BLaER1 treated with 17β-estradiol and CSF1 and Interleukin-3, amounts not matched to agents 10 nM and 100 nM (cell line): ENCODE measurements at regions not wholly inside any gene's neighbourhood (a gene's known extent, or its start where the extent isn't known, plus 50 kb on each side); places are given as distances from the start of the nearest gene placed in this dataset.
"Not testable (repeated sequence)": the region's sequence is repeated elsewhere in the genome, so short reads cannot be mapped to it uniquely, and the experiment has no call there.

Source experiments
- H3K27ac ChIP-seq, 11 experiments: shearing (Covaris generic); formaldehyde crosslinking; 2 replicates each; pipeline ENCODE4 v1.8.1; 2022
- H3K27me3 ChIP-seq, 11 experiments: shearing (Covaris generic); formaldehyde crosslinking; 2 replicates each; pipeline ENCODE4 v1.8.1; 2022
- H3K36me3 ChIP-seq, 11 experiments: shearing (Covaris generic); formaldehyde crosslinking; 2 replicates each; pipeline ENCODE4 v1.8.1; 2022
- H3K4me1 ChIP-seq, 10 experiments: shearing (Covaris generic); formaldehyde crosslinking; 2 replicates each; pipeline ENCODE4 v1.8.1; 2022
- H3K4me2 ChIP-seq, 11 experiments: shearing (Covaris generic); formaldehyde crosslinking; 2 replicates each; pipeline ENCODE4 v1.8.1; 2022
- H3K4me3 ChIP-seq, 10 experiments: shearing (Covaris generic); formaldehyde crosslinking; 2 replicates each; pipeline ENCODE4 v1.8.1; 2022
- H3K9ac ChIP-seq, 11 experiments: shearing (Covaris generic); formaldehyde crosslinking; 2 replicates each; pipeline ENCODE4 v1.8.1; 2022
- H3K9me3 ChIP-seq, 11 experiments: shearing (Covaris generic); formaldehyde crosslinking; replicated peaks in 1 of 11; 2 replicates each; pipeline ENCODE4 v1.8.1; 2022
- H4K20me1 ChIP-seq, 11 experiments: shearing (Covaris generic); formaldehyde crosslinking; 2 replicates each; pipeline ENCODE4 v1.8.1; 2022
- Cebpa-rat ChIP-seq, 11 experiments: shearing (Covaris generic); IDR thresholded peaks; 2 replicates each; pipeline ENCODE4 v1.8.1; 2022

DNA sequence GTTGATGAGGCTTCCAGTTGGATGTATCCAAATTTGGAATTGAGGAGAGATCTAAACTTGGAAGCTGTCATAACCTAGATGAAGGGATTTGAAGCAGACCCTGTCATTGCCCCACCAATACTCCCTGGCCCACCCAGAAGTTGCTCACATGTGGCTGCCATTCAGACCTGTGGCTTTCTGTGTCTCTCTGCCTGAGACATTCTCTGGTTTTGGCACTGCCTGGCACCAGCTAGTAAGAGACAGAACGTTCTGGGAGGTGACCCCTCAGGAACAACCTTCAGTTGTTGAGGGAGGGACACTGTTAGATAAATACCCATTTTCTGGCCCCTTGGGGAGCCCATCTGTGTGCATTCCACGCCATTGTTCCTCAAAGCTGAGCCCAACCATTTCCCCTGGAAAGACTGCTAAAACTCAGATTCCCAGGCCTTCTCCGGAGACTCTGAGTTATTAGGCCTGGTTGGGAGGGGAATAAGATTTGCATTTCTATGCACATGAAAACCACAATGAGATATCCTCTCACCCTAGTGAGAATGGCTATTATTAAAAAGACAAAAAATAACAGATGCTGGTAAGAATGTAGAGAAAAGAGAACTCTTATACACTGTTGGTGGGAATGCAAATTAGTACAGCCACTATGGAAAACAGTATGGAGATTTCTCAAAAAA is 290.4 kb downstream of the TSHZ3 start:
- no peak overlapping the region for H3K9ac ChIP-seq
- no peak for TF ChIP-seq Cebpa-rat (IDR thresholded peaks at IDR 0.05)
- no peaks in the 10 kb centered on the region for H4K20me1 ChIP-seq
- H3K27ac ChIP-seq, result no peak overlapping the region
- no peaks in the 10 kb centered on the region for H3K27me3 ChIP-seq
- H3K9me3 ChIP-seq, result peaks cover 8 to 20% (median 13%) of the 10 kb centered on the region in 11 experiments; a peak in 21 of 22 replicates
- H3K4me3 ChIP-seq, result no peak overlapping the region
- no peak overlapping the region for H3K4me2 ChIP-seq
- no peaks in the 10 kb centered on the region for H3K36me3 ChIP-seq
- peaks cover 0 to 7% (median 2%) of the 10 kb centered on the region in 10 experiments; a peak in 5 of 20 replicates for H3K4me1 ChIP-seq

- H3K9me3 ChIP-seq, result peaks cover 8 to 21% (median 13%) of the 10 kb centered on the region in 11 experiments; a peak in 21 of 22 replicates
- no peaks in the 10 kb centered on the region for H3K36me3 ChIP-seq
- H4K20me1 ChIP-seq, result no peaks in the 10 kb centered on the region
- no peak overlapping the region for H3K4me3 ChIP-seq
- no peak overlapping the region for H3K9ac ChIP-seq
- H3K4me2 ChIP-seq, result peak overlapping the region in 6 of 11 experiments; percentile 5 to 32 (median 15); a peak in 7 of 22 replicates
- H3K27ac ChIP-seq, result no peak overlapping the region
- H3K4me1 ChIP-seq, result peaks cover 0 to 7% (median 2%) of the 10 kb centered on the region in 10 experiments; a peak in 5 of 20 replicates
- TF ChIP-seq Cebpa-rat (IDR thresholded peaks at IDR 0.05), result no peak
- no peaks in the 10 kb centered on the region for H3K27me3 ChIP-seq
These were observed 291.8 kb downstream of the TSHZ3 start for GRCh38 chr19:31057476-31057875.

DNA sequence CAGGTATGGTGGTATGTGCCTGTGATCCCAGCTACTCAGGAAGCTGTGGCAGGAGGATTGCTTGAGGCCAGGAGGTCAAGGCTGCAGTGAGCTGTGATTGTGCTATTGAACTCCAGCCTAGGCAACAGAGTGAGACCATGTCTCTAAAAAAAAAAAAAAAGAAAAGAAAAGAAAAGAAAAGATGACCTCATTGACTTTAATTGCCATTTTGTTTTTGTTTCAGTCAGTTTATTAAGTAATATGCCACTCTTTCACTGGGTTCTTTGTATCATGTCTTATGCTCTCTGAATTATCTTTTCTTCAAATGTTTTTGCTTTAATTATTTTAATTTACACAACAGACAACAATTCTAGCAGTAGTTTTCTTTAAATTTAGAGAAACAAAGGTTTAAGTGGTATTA is 293.8 kb downstream of the TSHZ3 start:
- H3K36me3 ChIP-seq, result no peaks in the 10 kb centered on the region
- peaks cover 5 to 18% (median 6%) of the 10 kb centered on the region in 11 experiments; a peak in 21 of 22 replicates for H3K9me3 ChIP-seq
- no peak overlapping the region for H3K9ac ChIP-seq
- H3K27me3 ChIP-seq, result no peaks in the 10 kb centered on the region
- H3K4me2 ChIP-seq, result no peak overlapping the region
- TF ChIP-seq Cebpa-rat (IDR thresholded peaks at IDR 0.05), result no peak
- H3K4me1 ChIP-seq, result peaks cover 0 to 7% (median 2%) of the 10 kb centered on the region in 10 experiments; a peak in 5 of 20 replicates
- H4K20me1 ChIP-seq, result no peaks in the 10 kb centered on the region
- H3K27ac ChIP-seq, result no peak overlapping the region
- no peak overlapping the region for H3K4me3 ChIP-seq

GRCh38 chr19:31054430-31054829 is 294.8 kb downstream of the TSHZ3 start:
- H3K4me2 ChIP-seq, result no peak overlapping the region
- no peaks in the 10 kb centered on the region for H3K36me3 ChIP-seq
- no peak overlapping the region for H3K9ac ChIP-seq
- H3K9me3 ChIP-seq, result peaks cover 0 to 10% (median 0%) of the 10 kb centered on the region in 11 experiments; a peak in 8 of 22 replicates
- H4K20me1 ChIP-seq, result no peaks in the 10 kb centered on the region
- TF ChIP-seq Cebpa-rat (IDR thresholded peaks at IDR 0.05), result no peak
- peaks cover 0 to 7% (median 2%) of the 10 kb centered on the region in 10 experiments; a peak in 5 of 20 replicates for H3K4me1 ChIP-seq
- H3K27ac ChIP-seq, result no peak overlapping the region
- no peak overlapping the region for H3K4me3 ChIP-seq
- no peaks in the 10 kb centered on the region for H3K27me3 ChIP-seq

GRCh38 chr19:31049431-31049830 is 299.8 kb downstream of the TSHZ3 start:
- no peaks in the 10 kb centered on the region for H3K27me3 ChIP-seq
- H4K20me1 ChIP-seq, result no peaks in the 10 kb centered on the region
- H3K9me3 ChIP-seq, result peaks cover 0 to 7% (median 0%) of the 10 kb centered on the region in 11 experiments; a peak in 6 of 22 replicates
- no peak overlapping the region for H3K27ac ChIP-seq
- H3K36me3 ChIP-seq, result no peaks in the 10 kb centered on the region
- H3K4me2 ChIP-seq, result no peak overlapping the region
- H3K9ac ChIP-seq, result no peak overlapping the region
- TF ChIP-seq Cebpa-rat (IDR thresholded peaks at IDR 0.05), result no peak
- no peaks in the 10 kb centered on the region for H3K4me1 ChIP-seq
- H3K4me3 ChIP-seq, result no peak overlapping the region

GRCh38 chr19:31046024-31046423 is 303.2 kb downstream of the TSHZ3 start:
- H3K27me3 ChIP-seq, result no peaks in the 10 kb centered on the region

DNA sequence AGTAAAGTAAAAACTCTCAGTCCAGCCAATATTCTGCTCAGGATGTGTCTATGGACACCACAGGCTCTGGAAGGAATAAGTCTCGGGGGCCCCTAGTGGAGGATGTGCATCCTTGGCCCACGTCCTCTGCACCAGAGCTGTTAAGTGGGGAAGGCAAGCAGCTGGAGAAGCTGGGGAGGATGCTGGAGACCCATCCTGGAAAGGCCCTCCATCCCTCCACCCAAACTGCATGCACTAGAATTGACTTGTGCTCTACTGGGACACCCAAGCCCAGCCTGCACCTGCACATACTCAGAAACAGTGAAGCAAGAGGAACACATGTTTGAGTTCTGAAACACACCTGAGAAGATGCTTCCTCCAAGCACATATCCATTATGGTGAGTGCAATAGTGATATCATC is 307.8 kb downstream of the TSHZ3 start:
- Histone ChIP-seq H3K9ac (no peak overlapping the region), H3K4me2 (no peak overlapping the region), H3K4me1 (no peaks in the 10 kb centered on the region), H3K36me3 (no peaks in the 10 kb centered on the region), H4K20me1 (no peaks in the 10 kb centered on the region), H3K27ac (no peak overlapping the region), H3K27me3 (no peaks in the 10 kb centered on the region), H3K9me3 (no peaks in the 10 kb centered on the region; a peak in 1 of 22 replicates), H3K4me3 (no peak overlapping the region)
- TF ChIP-seq Cebpa-rat (IDR thresholded peaks at IDR 0.05), result no peak

More at GRCh38 chr19:31046024-31046423, 303.2 kb downstream of the TSHZ3 start:
- Histone ChIP-seq H3K9ac (no peak overlapping the region), H3K4me2 (no peak overlapping the region), H3K4me1 (no peaks in the 10 kb centered on the region), H3K9me3 (no peaks in the 10 kb centered on the region; a peak in 1 of 22 replicates), H3K36me3 (no peaks in the 10 kb centered on the region), H3K4me3 (no peak overlapping the region), H3K27ac (no peak overlapping the region), H4K20me1 (no peaks in the 10 kb centered on the region)
- no peak for TF ChIP-seq Cebpa-rat (IDR thresholded peaks at IDR 0.05)

DNA sequence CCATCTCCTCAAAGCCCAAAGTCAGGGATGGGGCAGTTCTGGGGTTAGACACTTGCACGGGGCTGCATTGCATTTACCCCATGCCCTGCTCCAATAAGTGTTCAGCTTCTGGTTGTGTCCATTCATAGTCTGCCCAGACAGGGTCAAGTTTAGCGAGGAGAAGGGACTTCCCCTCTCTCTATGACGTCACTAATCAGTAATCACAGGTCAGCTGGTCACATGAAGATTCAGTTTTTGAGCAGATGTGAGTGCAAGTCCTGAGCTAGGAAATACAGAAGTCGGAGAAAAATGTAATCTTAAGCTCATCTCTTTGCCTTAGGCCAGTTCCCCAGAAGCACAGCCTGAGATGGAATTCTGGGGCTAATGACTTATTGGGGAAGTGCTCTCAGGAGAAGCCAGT is 310.1 kb downstream of the TSHZ3 start:
- no peak overlapping the region for H3K27ac ChIP-seq
- no peak overlapping the region for H3K4me3 ChIP-seq
- no peak overlapping the region for H3K9ac ChIP-seq
- no peak overlapping the region for H3K4me2 ChIP-seq
- peaks cover 0 to 15% (median 7%) of the 10 kb centered on the region in 11 experiments; a peak in 12 of 22 replicates for H3K9me3 ChIP-seq
- no peaks in the 10 kb centered on the region for H3K4me1 ChIP-seq
- no peak for TF ChIP-seq Cebpa-rat (IDR thresholded peaks at IDR 0.05)
- H4K20me1 ChIP-seq, result no peaks in the 10 kb centered on the region
- H3K27me3 ChIP-seq, result no peaks in the 10 kb centered on the region
- no peaks in the 10 kb centered on the region for H3K36me3 ChIP-seq

DNA sequence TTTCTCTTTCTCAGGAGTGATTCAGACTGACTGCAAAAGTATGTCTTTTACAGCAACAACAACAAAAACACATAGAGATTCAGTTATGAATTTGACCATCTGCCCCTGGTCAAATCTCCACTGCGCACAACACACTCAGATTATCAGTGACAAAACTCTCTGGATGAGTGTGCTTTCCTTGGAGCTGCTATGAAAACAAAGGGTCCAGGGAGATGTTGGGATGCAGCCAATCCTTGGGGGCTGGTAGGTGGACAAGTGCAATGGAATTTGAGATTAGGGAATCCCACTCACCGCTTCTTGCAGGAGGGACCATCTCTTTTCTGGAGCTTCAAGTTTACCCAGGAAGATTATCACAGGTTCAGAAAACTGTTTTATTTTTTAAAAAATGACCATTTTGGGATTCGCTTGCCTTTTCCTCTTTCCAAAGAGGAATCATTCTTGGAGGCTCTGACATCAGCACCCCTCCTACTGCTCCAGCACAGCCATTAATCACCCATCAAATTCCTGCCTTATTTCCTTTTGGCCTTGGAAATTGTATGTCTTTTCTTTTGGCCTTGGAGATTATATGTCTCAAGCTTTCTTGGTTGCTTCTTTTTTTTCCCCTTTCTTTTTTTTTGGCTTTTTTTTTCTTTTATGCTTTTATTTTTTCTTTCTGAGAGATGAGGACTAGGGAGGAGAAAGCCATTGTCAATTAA is 311.8 kb downstream of the TSHZ3 start:
- H3K27me3 ChIP-seq, result no peaks in the 10 kb centered on the region
- no peak overlapping the region for H3K4me2 ChIP-seq
- no peaks in the 10 kb centered on the region for H4K20me1 ChIP-seq
- no peaks in the 10 kb centered on the region for H3K36me3 ChIP-seq
- peaks cover 0 to 15% (median 7%) of the 10 kb centered on the region in 11 experiments; a peak in 12 of 22 replicates for H3K9me3 ChIP-seq
- no peak overlapping the region for H3K27ac ChIP-seq
- no peak overlapping the region for H3K9ac ChIP-seq
- no peak for TF ChIP-seq Cebpa-rat (IDR thresholded peaks at IDR 0.05)
- H3K4me1 ChIP-seq, result no peaks in the 10 kb centered on the region
- H3K4me3 ChIP-seq, result no peak overlapping the region

- not testable (repeated sequence) for H3K4me1 ChIP-seq, H3K36me3 ChIP-seq, H3K9ac ChIP-seq, H3K4me2 ChIP-seq, H3K27me3 ChIP-seq, H4K20me1 ChIP-seq, H3K4me3 ChIP-seq, H3K27ac ChIP-seq
- H3K9me3 ChIP-seq, result peaks cover 0 to 15% (median 7%) of the 10 kb centered on the region in 11 experiments; a peak in 12 of 22 replicates
These were observed 317.8 kb downstream of the TSHZ3 start for GRCh38 chr19:31031455-31031854.
